Keratinocyte (primary cell): ENCODE measurements at regions not wholly inside any gene's neighbourhood (a gene's known extent, or its start where the extent isn't known, plus 50 kb on each side); places are given as distances from the start of the nearest gene placed in this dataset.

Experiments
- DNase-seq: peaks from one replicate; pipeline ENCODE4 v3.0.0-alpha.2; 2011; ENCODE audit warnings: low read depth, missing footprints, low spot score
- FAIRE-seq: peaks from 2 replicates; lab custom pipeline; 2011; peaks lifted over from hg19 to GRCh38; lab: Jason Lieb, UNC
- H2AFZ ChIP-seq: 2 replicates; pipeline ENCODE4 v1.6.0; 2012; ENCODE audit warnings: low read length, control low read depth, inconsistent platforms; ENCODE audit not compliant: control insufficient read depth
- H3K27ac ChIP-seq: 2 replicates; pipeline ENCODE4 v1.5.1; 2011; ENCODE audit warnings: low read length; ENCODE audit not compliant: control insufficient read depth, insufficient read depth
- H3K27me3 ChIP-seq: 3 replicates; pipeline ENCODE4 v1.6.0; 2011; ENCODE audit warnings: low read length; ENCODE audit not compliant: control insufficient read depth, insufficient read depth; ENCODE audit errors: extremely low read depth
- H3K36me3 ChIP-seq, 2 experiments: 2 replicates in 1 of 2; 3 replicates in 1 of 2; pipeline ENCODE4 v1.5.1; 2011; ENCODE audit warnings: low read length in 2 of 2, mild to moderate bottlenecking in 1 of 2; ENCODE audit not compliant: control insufficient read depth in 2 of 2, insufficient read depth in 2 of 2; ENCODE audit errors: extremely low read depth in 1 of 2
- H3K4me1 ChIP-seq: 3 replicates; pipeline ENCODE4 v1.5.1; 2011; ENCODE audit warnings: low read length; ENCODE audit not compliant: control insufficient read depth, insufficient read depth; ENCODE audit errors: extremely low read depth
- H3K4me2 ChIP-seq: 3 replicates; pipeline ENCODE4 v1.6.0; 2011; ENCODE audit warnings: low read depth, low read length; ENCODE audit not compliant: control insufficient read depth, insufficient read depth; ENCODE audit errors: extremely low read depth
- H3K4me3 ChIP-seq, 3 experiments: fragments of 200-600 bp in 1 of 3; sonication (generic) in 1 of 3; 2 replicates in 2 of 3; 3 replicates in 1 of 3; pipeline ENCODE4 v1.5.1; 2011 to 2016; ENCODE audit warnings: low read length in 3 of 3, mild to moderate bottlenecking in 3 of 3, control low read depth in 2 of 3, inconsistent platforms in 1 of 3, low read depth in 1 of 3, mixed read lengths in 1 of 3, mixed run types in 1 of 3, moderate library complexity in 1 of 3; ENCODE audit not compliant: control insufficient read depth in 2 of 3, insufficient read depth in 2 of 3; ENCODE audit errors: extremely low read depth in 1 of 3
- H3K79me2 ChIP-seq: 2 replicates; pipeline ENCODE4 v1.6.0; 2012; ENCODE audit warnings: low read length; ENCODE audit not compliant: control insufficient read depth, insufficient read depth
- H3K9ac ChIP-seq: 3 replicates; pipeline ENCODE4 v1.6.0; 2011; ENCODE audit warnings: low read length; ENCODE audit not compliant: control insufficient read depth, insufficient read depth; ENCODE audit errors: extremely low read depth
- H3K9me1 ChIP-seq: 3 replicates; pipeline ENCODE4 v1.6.0; 2011; ENCODE audit warnings: low read length; ENCODE audit not compliant: control insufficient read depth, insufficient read depth; ENCODE audit errors: extremely low read depth
- H3K9me3 ChIP-seq: 2 replicates; pipeline ENCODE4 v1.5.1; 2012; ENCODE audit warnings: low read depth, low read length; ENCODE audit not compliant: control insufficient read depth
- H4K20me1 ChIP-seq: 3 replicates; pipeline ENCODE4 v1.6.0; 2011; ENCODE audit warnings: low read length; ENCODE audit not compliant: control insufficient read depth, insufficient read depth; ENCODE audit errors: extremely low read depth
- CTCF ChIP-seq, 3 experiments: IDR thresholded peaks in 1 of 3; conservative IDR thresholded peaks in 1 of 3; optimal IDR thresholded peaks in 1 of 3; 2 replicates in 2 of 3; 3 replicates in 1 of 3; pipeline versions ENCODE3 to v1.5.1; 2011; ENCODE audit warnings: low read length in 3 of 3, mild to moderate bottlenecking in 3 of 3, moderate library complexity in 2 of 3, control low read depth in 1 of 3, inconsistent platforms in 1 of 3; ENCODE audit not compliant: insufficient read depth in 2 of 3; ENCODE audit errors: extremely low read depth in 1 of 3
- EZH2 ChIP-seq: IDR thresholded peaks from one replicate; pipeline ENCODE4 v1.6.1; 2012; ENCODE audit warnings: inconsistent platforms, mild to moderate bottlenecking, low read length, moderate library complexity
- dilution Hi-C: fragments of 300-500 bp; cut with MboI; formaldehyde crosslinking; loops from one replicate; pipeline ENCODE4 v1.7.0; 2020; ENCODE audit warnings: low sequenced_read_pairs; ENCODE audit not compliant: extremely low pct_ligation_motif_present

- H3K79me2 ChIP-seq = no peaks in the 10 kb centered on the region
- no peaks in the 10 kb centered on the region for H3K27me3 ChIP-seq
- no peak overlapping the region for H3K4me2 ChIP-seq
- H2AFZ ChIP-seq = no peak overlapping the region
- H3K9me3 ChIP-seq = no peaks in the 10 kb centered on the region
- no peak overlapping the region for H3K4me3 ChIP-seq
- H3K9ac ChIP-seq = no peak overlapping the region
- H3K36me3 ChIP-seq = no peaks in the 10 kb centered on the region
- H3K9me1 ChIP-seq = no peaks in the 10 kb centered on the region
- no peak for FAIRE-seq
- H3K4me1 ChIP-seq = no peaks in the 10 kb centered on the region
- no peak overlapping the region for H3K27ac ChIP-seq
- H4K20me1 ChIP-seq = no peaks in the 10 kb centered on the region
- dilution Hi-C loops = no loop called here
- TF ChIP-seq CTCF (optimal IDR thresholded peaks at IDR 0.05 in 1 of 3, IDR thresholded peaks at IDR 0.05 in 1 of 3, conservative IDR thresholded peaks at IDR 0.05 in 1 of 3; ENCODE audit: extremely low read depth in 1 of 3, insufficient read depth in 2 of 3, low read length in 3 of 3) (no peak), EZH2 (no peak)
- no peak for DNase-seq
These were observed 98.2 kb upstream of the HHIP start for GRCh38 chr4:144547678-144548298.

- Histone ChIP-seq H3K27me3 (no peaks in the 10 kb centered on the region), H3K9me3 (no peaks in the 10 kb centered on the region), H3K4me2 (no peak overlapping the region), H3K36me3 (no peaks in the 10 kb centered on the region), H3K4me3 (no peak overlapping the region), H3K27ac (no peak overlapping the region), H4K20me1 (no peaks in the 10 kb centered on the region), H3K4me1 (no peaks in the 10 kb centered on the region), H3K9ac (no peak overlapping the region), H2AFZ (no peak overlapping the region), H3K79me2 (no peaks in the 10 kb centered on the region), H3K9me1 (no peaks in the 10 kb centered on the region)
- FAIRE-seq (no peak), DNase-seq (no peak)
- dilution Hi-C loops = no loop called here
- TF ChIP-seq CTCF (optimal IDR thresholded peaks at IDR 0.05 in 1 of 3, IDR thresholded peaks at IDR 0.05 in 1 of 3, conservative IDR thresholded peaks at IDR 0.05 in 1 of 3; ENCODE audit: extremely low read depth in 1 of 3, insufficient read depth in 2 of 3, low read length in 3 of 3) = no peak
- TF ChIP-seq EZH2 = no peak
These were observed 89.3 kb upstream of the HHIP start for GRCh38 chr4:144556636-144557035.
